ENCODE measurements at regions not wholly inside any gene's neighbourhood (a gene's known extent, or its start where the extent isn't known, plus 50 kb on each side); places are given as distances from the start of the nearest gene placed in this dataset.

DNA sequence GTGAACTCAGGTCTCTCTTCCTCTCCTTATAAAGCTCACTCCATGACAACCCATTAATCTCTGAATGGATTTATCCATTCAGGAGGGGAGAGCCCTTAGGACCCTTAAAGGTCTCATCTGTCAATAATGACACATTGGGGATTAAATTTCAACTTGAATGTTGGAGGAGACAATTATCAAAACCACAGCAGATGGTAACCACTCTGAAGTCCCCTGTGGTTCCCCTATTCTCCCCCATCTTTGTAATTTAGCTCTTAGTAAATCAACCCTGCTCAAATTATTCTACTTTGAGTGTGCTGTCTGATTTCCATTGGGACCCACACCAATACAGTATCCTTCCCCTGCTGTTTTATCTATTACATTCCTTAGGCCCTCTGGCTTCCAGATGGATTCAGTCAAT is 72.0 kb upstream of the RAI14 start:
- no peak for DNase-seq (ENCODE audit: low read depth)
- TF ChIP-seq, protein P1, sequence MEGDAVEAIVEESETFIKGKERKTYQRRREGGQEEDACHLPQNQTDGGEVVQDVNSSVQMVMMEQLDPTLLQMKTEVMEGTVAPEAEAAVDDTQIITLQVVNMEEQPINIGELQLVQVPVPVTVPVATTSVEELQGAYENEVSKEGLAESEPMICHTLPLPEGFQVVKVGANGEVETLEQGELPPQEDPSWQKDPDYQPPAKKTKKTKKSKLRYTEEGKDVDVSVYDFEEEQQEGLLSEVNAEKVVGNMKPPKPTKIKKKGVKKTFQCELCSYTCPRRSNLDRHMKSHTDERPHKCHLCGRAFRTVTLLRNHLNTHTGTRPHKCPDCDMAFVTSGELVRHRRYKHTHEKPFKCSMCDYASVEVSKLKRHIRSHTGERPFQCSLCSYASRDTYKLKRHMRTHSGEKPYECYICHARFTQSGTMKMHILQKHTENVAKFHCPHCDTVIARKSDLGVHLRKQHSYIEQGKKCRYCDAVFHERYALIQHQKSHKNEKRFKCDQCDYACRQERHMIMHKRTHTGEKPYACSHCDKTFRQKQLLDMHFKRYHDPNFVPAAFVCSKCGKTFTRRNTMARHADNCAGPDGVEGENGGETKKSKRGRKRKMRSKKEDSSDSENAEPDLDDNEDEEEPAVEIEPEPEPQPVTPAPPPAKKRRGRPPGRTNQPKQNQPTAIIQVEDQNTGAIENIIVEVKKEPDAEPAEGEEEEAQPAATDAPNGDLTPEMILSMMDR (IDR thresholded peaks at IDR 0.05; ENCODE audit: insufficient read depth, low read depth, low read length, missing control alignments) = no peak
- no peak overlapping the region for H3K4me3 ChIP-seq (ENCODE audit: low read length)

DNA sequence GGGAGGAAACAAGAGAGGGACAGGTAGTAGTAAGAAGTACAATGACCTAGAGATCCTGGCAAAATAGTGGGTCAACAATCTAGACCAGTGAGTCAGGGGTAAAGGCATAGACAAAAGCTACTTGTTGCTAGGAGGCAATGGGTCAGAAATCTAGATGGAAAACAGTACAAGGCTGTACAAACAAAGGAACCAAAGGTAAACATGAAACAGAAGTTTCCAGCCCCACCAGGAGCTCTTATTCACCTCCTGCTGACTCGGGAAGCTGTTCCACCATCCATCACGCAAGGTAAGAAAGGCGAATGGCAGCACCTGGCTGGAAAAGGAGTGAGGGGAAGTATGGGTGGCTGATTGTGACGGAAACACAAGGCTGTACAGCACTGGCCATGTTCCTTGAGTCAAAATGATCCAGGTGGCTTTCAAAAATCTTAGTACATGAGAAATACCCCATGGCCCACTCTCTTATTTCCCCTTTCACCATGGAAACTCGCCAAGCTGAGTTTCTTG is 70.5 kb upstream of the RAI14 start:
- DNase-seq (ENCODE audit: low read depth) = peak; percentile 91
- no peak overlapping the region for H3K4me3 ChIP-seq (ENCODE audit: low read length)
- TF ChIP-seq, protein P1 (IDR thresholded peaks at IDR 0.05; ENCODE audit: insufficient read depth, low read depth, low read length, missing control alignments) = no peak

DNA sequence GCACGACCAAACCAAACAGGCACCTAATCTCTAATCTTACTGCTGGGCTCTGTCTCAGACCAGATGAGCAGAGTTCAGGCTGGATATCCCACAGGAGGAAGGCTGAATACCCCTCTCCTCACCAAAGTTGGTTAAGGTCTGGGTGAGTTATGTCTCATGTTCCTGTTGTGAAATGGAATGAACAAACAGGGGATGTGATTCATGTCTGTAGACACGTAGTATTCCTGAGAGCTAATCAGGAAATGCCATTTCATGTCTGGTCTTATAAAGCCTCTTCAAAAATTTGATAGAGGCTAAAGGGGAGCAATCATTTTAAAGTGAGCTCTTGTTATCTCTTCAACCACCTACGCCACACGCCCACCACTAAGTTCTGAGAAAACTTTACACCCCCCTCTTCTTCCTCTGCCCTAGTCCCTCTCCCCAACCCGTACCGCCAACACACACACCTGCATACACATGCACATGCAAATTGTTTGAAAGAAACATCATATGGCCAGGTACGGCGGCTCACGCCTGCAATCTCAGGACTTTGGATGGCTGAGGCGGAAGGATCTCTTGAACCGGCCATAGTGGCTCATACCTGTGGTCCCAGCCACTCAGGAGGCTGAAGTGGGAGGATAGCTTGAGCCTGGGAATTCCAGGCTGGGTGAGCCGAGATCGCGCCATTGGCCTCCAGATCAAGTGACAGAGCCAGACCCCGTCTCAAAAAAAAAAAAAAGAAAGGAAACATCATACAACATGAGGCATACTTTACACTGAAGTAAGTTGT is 69.8 kb upstream of the RAI14 start:
- TF ChIP-seq, protein P1 (IDR thresholded peaks at IDR 0.05; ENCODE audit: insufficient read depth, low read depth, low read length, missing control alignments) = no peak
- H3K4me3 ChIP-seq (ENCODE audit: low read length) = no peak overlapping the region

DNA sequence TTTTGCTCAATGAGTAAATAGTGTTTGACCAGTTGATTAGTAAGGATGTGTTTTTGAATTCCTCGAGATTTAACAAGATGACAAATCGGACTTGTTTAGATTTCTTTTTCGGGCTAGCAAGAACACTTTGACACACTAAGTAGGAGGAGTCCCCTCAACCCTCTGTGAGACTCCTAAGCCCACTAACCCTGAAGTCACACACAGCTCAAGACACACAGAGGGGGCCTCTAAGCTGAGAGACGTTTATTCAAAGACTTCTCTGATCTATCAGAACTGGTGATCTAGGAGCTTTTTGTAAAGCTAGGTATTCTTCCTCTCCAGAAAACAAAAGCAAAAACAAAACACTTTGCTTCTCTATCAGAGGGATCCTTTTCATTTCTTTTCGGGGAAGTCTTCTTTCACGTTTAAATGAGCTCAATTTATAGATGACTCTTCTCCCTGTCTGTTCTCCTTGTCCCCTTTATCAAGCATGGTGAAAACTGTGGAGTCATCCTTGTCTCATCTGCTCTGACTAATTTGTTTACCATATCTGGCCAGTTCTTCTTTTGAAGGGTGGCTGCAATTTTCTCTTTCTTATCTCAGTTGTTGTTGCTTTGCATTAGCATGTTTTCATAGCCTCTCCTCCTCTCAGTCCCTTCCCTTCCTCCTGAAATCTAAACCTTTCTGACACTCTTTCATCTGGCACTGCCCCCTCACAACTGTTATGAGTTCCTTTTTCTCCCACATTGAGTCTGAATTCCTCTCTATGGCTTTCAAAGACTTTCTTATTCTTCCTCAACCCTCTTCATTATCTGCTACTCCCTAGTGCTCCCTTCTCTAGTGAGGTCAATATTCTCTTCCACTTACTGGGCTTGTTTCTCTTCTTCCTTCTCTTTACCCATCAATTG is 68.5 kb upstream of the RAI14 start:
- peak; percentile 86 for DNase-seq (ENCODE audit: low read depth)
- TF ChIP-seq, protein P1 (IDR thresholded peaks at IDR 0.05; ENCODE audit: insufficient read depth, low read depth, low read length, missing control alignments) = no peak
- H3K4me3 ChIP-seq (ENCODE audit: low read length) = no peak overlapping the region

More for the DNA sequence above, 69.8 kb upstream of the RAI14 start:
- DNase-seq (ENCODE audit: low read depth) = peak; percentile 96

DNA sequence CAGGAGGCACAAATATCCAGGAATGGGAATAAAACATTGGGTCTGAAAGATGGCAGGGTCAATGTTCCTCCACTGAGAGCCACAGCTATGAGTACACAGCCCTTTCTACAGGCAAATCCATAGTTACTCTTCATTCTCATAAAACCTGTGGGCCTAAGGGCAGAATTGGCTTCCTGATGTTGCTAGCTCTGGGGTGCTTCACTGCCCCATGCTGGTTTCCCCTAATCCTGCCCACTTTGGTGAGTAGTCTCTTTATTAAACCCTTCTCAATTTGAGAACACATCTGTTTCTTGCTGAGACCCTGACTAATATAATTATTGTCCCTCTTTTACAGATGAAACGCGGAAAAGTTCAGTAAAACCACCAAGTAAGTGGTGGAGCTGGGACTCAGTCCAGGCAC is 66.3 kb upstream of the RAI14 start:
- TF ChIP-seq, protein P1 (IDR thresholded peaks at IDR 0.05; ENCODE audit: insufficient read depth, low read depth, low read length, missing control alignments) = no peak
- no peak for DNase-seq (ENCODE audit: low read depth)
- no peak overlapping the region for H3K4me3 ChIP-seq (ENCODE audit: low read length)

DNA sequence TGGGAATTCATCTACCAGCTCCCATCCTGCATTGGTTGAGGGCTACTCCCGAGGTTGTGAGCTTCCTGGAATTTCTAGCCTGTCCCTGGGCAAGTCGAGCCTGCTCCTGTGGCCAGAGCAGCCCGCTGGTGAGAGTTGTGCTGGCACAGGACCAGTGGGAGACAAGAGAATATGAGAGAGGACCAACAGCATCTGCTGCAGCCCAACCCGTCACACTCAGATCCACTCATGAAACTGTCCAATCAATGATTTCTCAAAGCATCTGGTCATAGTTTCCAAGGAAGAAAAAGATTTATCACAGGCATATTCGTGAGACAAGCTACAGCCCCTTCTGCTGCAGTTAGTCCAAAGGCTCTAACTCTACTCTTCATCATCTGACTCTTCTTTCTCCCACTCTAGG is 64.4 kb upstream of the RAI14 start:
- no peak overlapping the region for H3K4me3 ChIP-seq (ENCODE audit: low read length)
- TF ChIP-seq, protein P1 (IDR thresholded peaks at IDR 0.05; ENCODE audit: insufficient read depth, low read depth, low read length, missing control alignments) = no peak
- no peak for DNase-seq (ENCODE audit: low read depth)

Measured in epithelial cell of esophagus (primary cell).